A549 (cell line): ENCODE measurements at regions not wholly inside any gene's neighbourhood (a gene's known extent, or its start where the extent isn't known, plus 50 kb on each side); places are given as distances from the start of the nearest gene placed in this dataset.

Experiments
- ATAC-seq, 2 experiments: fragments of 200-7000 bp in 1 of 2; fragments of >200 bp in 1 of 2; cut with Nextera tagmentation in 1 of 2; cut with Tn5 transposase in 1 of 2; 3 replicates each; pipeline versions ENCODE4 v1.8.0 to v1.9.1; 2018 to 2020; ENCODE audit warnings: mild to moderate bottlenecking in 1 of 2, moderate library complexity in 1 of 2
- CTCF ChIA-PET: fragments of 300-600 bp; sonication (Branson Sonifier 250); formaldehyde crosslinking; extraction: SDS; loops from one replicate; lab custom pipeline; 2021; ENCODE audit warnings: antibody characterized with exemption, inconsistent platforms; lab: Yijun Ruan, JAX
- POLR2A ChIA-PET: fragments of 350-600 bp; formaldehyde crosslinking; extraction: SDS; loops from one replicate; lab custom pipeline; 2021; ENCODE audit warnings: antibody characterized with exemption, inconsistent platforms; lab: Yijun Ruan, JAX
- DNase-seq, 2 experiments: peaks; one replicate each; pipeline versions ENCODE4 v3.0.0 to v3.0.0-alpha.2; 2011 to 2016; ENCODE audit warnings: low read depth in 1 of 2, low spot score in 1 of 2
- FAIRE-seq: peaks from 2 replicates; lab custom pipeline; 2011; peaks lifted over from hg19 to GRCh38; lab: Jason Lieb, UNC
- H3K27ac ChIP-seq, 2 experiments: fragments of >200 bp; sonication (Bioruptor Twin); formaldehyde crosslinking; 3 replicates each; pipeline ENCODE4 v1.5.1; 2016 to 2017
- H3K4me1 ChIP-seq: fragments of >200 bp; sonication (Bioruptor Twin); formaldehyde crosslinking; 3 replicates; pipeline ENCODE4 v1.6.1; 2016
- H3K4me2 ChIP-seq: fragments of >200 bp; sonication (Bioruptor Twin); formaldehyde crosslinking; 3 replicates; pipeline ENCODE4 v1.6.1; 2016
- H3K4me3 ChIP-seq: fragments of >200 bp; sonication (Bioruptor Twin); formaldehyde crosslinking; 3 replicates; pipeline ENCODE4 v1.5.1; 2016
- H3K9me3 ChIP-seq: fragments of >200 bp; sonication (Bioruptor Twin); formaldehyde crosslinking; 3 replicates; pipeline ENCODE4 v1.6.1; 2016
- CHD2 ChIP-seq: fragments of 150-350 bp; IDR thresholded peaks from 2 replicates; pipeline ENCODE4 v1.6.1; 2014; ENCODE audit warnings: low read length; ENCODE audit not compliant: partially characterized antibody
- CHD4 ChIP-seq: fragments of 200-600 bp; sonication (generic); IDR thresholded peaks from 2 replicates; pipeline ENCODE4 v1.6.1; 2016; ENCODE audit warnings: antibody characterized with exemption, mild to moderate bottlenecking, borderline replicate concordance
- CTCF ChIP-seq: fragments of >200 bp; sonication (Bioruptor Twin); formaldehyde crosslinking; IDR thresholded peaks from 3 replicates; pipeline ENCODE4 v1.5.1; 2016
- GATA3 ChIP-seq: IDR thresholded peaks from 2 replicates; pipeline ENCODE4 v1.6.1; 2012; ENCODE audit warnings: borderline replicate concordance
- HES2 ChIP-seq: fragments of >200 bp; sonication (Bioruptor Twin); formaldehyde crosslinking; IDR thresholded peaks from 2 replicates; pipeline ENCODE4 v1.6.1; 2016
- MAX ChIP-seq: IDR thresholded peaks from 2 replicates; pipeline ENCODE4 v1.6.1; 2012
- PHF8 ChIP-seq: fragments of 200-600 bp; sonication (generic); IDR thresholded peaks from 2 replicates; pipeline ENCODE4 v1.6.1; 2016; ENCODE audit warnings: low read depth, mild to moderate bottlenecking, antibody characterized with exemption, moderate library complexity, borderline replicate concordance
- RAD21 ChIP-seq, 2 experiments: fragments of >200 bp in 1 of 2; sonication (Bioruptor Twin) in 1 of 2; formaldehyde crosslinking in 1 of 2; IDR thresholded peaks in 1 of 2; conservative IDR thresholded peaks in 1 of 2; 2 replicates in 1 of 2; 3 replicates in 1 of 2; pipeline ENCODE4 v1.6.1; 2012 to 2018; ENCODE audit warnings: inconsistent platforms in 1 of 2
- RCOR1 ChIP-seq: fragments of 150-350 bp; IDR thresholded peaks from 2 replicates; pipeline ENCODE4 v1.6.1; 2014; ENCODE audit warnings: antibody characterized with exemption, low read length, low read depth
- RNF2 ChIP-seq: fragments of 200-600 bp; sonication (generic); IDR thresholded peaks from 2 replicates; pipeline ENCODE4 v1.6.1; 2016; ENCODE audit warnings: low read depth, mild to moderate bottlenecking, antibody characterized with exemption, moderate library complexity, borderline replicate concordance
- SMC3 ChIP-seq: fragments of >200 bp; sonication (Bioruptor Twin); formaldehyde crosslinking; IDR thresholded peaks from 3 replicates; pipeline ENCODE4 v1.6.1; 2018; ENCODE audit warnings: inconsistent platforms
- TFCP2L1 ChIP-seq: fragments of 250-450 bp; sonication (Bioruptor Pico); IDR thresholded peaks from 2 replicates; pipeline ENCODE4 v1.5.0; 2021; ENCODE audit warnings: mild to moderate bottlenecking
- TP53 ChIP-seq: fragments of 250-450 bp; sonication (Bioruptor Pico); IDR thresholded peaks from 2 replicates; pipeline ENCODE4 v1.5.0; 2021; ENCODE audit warnings: mild to moderate bottlenecking, moderate library complexity
- ZC3H11A ChIP-seq: fragments of 450-650 bp; IDR thresholded peaks from 2 replicates; pipeline ENCODE4 v1.6.1; 2014; ENCODE audit warnings: antibody characterized with exemption, mild to moderate bottlenecking
- ZNF302 ChIP-seq: fragments of 250-450 bp; sonication (Bioruptor Pico); IDR thresholded peaks from 2 replicates; pipeline ENCODE4 v1.9.0; 2021; ENCODE audit warnings: inconsistent platforms, mild to moderate bottlenecking, moderate library complexity
- WGBS: methylation state at CpG from one replicate; pipeline ENCODE4 v1.1.6; 2017; ENCODE audit errors: missing lambda C conversion rate; 5-methylcytosine and 5-hydroxymethylcytosine counted together
- TF ChIP-seq, protein P1 (sequence below): fragments of 150-350 bp; IDR thresholded peaks from 2 replicates; pipeline ENCODE4 v1.6.1; 2014; ENCODE audit warnings: low read depth, mild to moderate bottlenecking, low read length
- TF ChIP-seq, protein P2 (sequence below): fragments of 250-450 bp; sonication (Bioruptor Pico); IDR thresholded peaks from 2 replicates; pipeline ENCODE4 v1.5.0; 2021; ENCODE audit warnings: mild to moderate bottlenecking, moderate library complexity, borderline replicate concordance

DNA sequence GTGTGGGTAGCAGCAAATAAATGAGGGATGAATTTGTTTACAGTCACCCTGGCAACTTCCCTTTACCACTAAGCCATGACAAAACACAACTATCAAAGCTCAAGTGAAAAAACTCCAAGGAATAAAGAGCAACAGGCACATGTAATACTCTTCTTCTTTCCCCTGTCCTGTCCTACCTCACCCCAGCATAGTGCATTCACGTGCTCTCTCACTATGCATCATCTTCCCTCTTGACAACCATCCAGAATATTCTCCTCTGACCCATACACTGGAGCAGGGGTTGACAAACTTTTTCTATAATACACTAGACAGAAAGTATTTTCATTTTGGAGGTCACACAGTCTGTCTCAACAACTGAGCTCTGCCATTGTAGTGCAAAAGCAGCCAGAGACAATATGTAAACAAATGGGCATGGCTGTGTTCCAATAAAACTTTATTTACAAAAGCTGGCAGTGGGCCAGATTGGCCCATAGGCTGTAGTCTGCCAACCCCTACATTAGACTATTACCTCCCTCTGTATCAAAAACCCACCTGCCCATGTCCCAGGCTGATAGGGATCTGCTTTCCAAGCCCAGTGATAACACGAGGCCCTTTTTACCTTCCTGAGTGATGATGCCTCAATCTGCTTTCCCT, 354.5 kb downstream of the FGFR2 start:
- no peak for FAIRE-seq
- WGBS, result 0% methylated on average over 2 of the region's 2 CpGs
- Histone ChIP-seq H3K4me3 (no peak overlapping the region), H3K4me1 (no peaks in the 10 kb centered on the region), H3K9me3 (no peaks in the 10 kb centered on the region), H3K27ac (no peak overlapping the region), H3K4me2 (no peak overlapping the region)
- ATAC-seq, result no peak
- POLR2A ChIA-PET, result no interaction called here
- no peak for DNase-seq
- CTCF ChIA-PET, result no interaction called here
- TF ChIP-seq SMC3 (no peak), CHD4 (no peak), MAX (no peak), TP53 (CRISPR knock-in tag) (no peak), RAD21 (conservative IDR thresholded peaks at IDR 0.05 in 1 of 2, IDR thresholded peaks at IDR 0.05 in 1 of 2) (no peak), RCOR1 (no peak), HES2 (no peak), CTCF (no peak)

GRCh38 chr10:121244818-121245217, 353.4 kb downstream of the FGFR2 start:
- POLR2A ChIA-PET, result no interaction called here
- Histone ChIP-seq H3K27ac (no peak overlapping the region), H3K9me3 (no peaks in the 10 kb centered on the region), H3K4me1 (no peaks in the 10 kb centered on the region), H3K4me3 (no peak overlapping the region), H3K4me2 (no peak overlapping the region)
- FAIRE-seq, result no peak
- CTCF ChIA-PET, result interaction anchor here (1.0 kb wide), 1 partner anchor 9 kb away, joined by 4 read pairs; no protein-coding TSS in a partner anchor
- ATAC-seq, result no peak
- 34% methylated on average over 8 of the region's 8 CpGs for WGBS
- DNase-seq, result no peak
- TF ChIP-seq CTCF, result no peak
- TF ChIP-seq, protein P1, sequence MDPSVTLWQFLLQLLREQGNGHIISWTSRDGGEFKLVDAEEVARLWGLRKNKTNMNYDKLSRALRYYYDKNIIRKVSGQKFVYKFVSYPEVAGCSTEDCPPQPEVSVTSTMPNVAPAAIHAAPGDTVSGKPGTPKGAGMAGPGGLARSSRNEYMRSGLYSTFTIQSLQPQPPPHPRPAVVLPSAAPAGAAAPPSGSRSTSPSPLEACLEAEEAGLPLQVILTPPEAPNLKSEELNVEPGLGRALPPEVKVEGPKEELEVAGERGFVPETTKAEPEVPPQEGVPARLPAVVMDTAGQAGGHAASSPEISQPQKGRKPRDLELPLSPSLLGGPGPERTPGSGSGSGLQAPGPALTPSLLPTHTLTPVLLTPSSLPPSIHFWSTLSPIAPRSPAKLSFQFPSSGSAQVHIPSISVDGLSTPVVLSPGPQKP, result no peak
- TF ChIP-seq TP53 (CRISPR knock-in tag), result no peak
- no peak for TF ChIP-seq RNF2
- no peak for TF ChIP-seq CHD2
- TF ChIP-seq, protein P2, sequence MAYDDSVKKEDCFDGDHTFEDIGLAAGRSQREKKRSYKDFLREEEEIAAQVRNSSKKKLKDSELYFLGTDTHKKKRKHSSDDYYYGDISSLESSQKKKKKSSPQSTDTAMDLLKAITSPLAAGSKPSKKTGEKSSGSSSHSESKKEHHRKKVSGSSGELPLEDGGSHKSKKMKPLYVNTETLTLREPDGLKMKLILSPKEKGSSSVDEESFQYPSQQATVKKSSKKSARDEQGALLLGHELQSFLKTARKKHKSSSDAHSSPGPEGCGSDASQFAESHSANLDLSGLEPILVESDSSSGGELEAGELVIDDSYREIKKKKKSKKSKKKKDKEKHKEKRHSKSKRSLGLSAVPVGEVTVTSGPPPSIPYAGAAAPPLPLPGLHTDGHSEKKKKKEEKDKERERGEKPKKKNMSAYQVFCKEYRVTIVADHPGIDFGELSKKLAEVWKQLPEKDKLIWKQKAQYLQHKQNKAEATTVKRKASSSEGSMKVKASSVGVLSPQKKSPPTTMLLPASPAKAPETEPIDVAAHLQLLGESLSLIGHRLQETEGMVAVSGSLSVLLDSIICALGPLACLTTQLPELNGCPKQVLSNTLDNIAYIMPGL (CRISPR knock-in tag), result no peak
- TF ChIP-seq GATA3, result no peak
- no peak for TF ChIP-seq ZC3H11A
- TF ChIP-seq TFCP2L1 (CRISPR knock-in tag), result no peak
- TF ChIP-seq ZNF302, result no peak
- no peak for TF ChIP-seq PHF8
